HL-60 (cell line): ENCODE measurements at regions not wholly inside any gene's neighbourhood (a gene's known extent, or its start where the extent isn't known, plus 50 kb on each side); places are given as distances from the start of the nearest gene placed in this dataset.

ENCODE experiments used
- SPI1 ChIP-seq: IDR thresholded peaks from 2 replicates; pipeline ENCODE4 v1.6.1; 2012; ENCODE audit warnings: low read depth, mild to moderate bottlenecking, borderline replicate concordance
- TF ChIP-seq, protein P1 (sequence below): IDR thresholded peaks from one replicate; pipeline ENCODE4 v1.5.1; 2011; ENCODE audit warnings: low read length, control low read depth, inconsistent platforms; ENCODE audit not compliant: insufficient read depth

DNA sequence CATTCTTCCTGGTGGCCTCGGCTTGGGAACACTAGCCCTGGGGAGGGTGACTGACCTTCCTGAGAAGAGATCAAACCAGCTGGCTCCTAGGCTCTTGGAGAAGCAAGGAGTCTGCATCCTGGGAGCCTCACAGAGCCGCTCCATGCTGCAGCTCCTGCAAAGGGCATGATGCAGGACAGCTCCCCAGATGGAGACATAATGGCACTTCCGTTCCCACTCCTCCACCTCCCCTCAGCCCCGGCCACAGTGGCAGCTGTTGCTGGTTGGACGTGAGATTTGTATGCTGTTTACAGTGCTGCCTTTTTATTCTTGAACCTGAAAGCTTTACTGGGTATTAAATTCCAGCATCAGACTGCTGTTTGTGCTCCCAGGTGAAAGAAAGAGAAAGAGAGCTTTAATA is 83.7 kb upstream of the CTTNBP2NL start:
- no peak for TF ChIP-seq SPI1
- TF ChIP-seq, protein P1, sequence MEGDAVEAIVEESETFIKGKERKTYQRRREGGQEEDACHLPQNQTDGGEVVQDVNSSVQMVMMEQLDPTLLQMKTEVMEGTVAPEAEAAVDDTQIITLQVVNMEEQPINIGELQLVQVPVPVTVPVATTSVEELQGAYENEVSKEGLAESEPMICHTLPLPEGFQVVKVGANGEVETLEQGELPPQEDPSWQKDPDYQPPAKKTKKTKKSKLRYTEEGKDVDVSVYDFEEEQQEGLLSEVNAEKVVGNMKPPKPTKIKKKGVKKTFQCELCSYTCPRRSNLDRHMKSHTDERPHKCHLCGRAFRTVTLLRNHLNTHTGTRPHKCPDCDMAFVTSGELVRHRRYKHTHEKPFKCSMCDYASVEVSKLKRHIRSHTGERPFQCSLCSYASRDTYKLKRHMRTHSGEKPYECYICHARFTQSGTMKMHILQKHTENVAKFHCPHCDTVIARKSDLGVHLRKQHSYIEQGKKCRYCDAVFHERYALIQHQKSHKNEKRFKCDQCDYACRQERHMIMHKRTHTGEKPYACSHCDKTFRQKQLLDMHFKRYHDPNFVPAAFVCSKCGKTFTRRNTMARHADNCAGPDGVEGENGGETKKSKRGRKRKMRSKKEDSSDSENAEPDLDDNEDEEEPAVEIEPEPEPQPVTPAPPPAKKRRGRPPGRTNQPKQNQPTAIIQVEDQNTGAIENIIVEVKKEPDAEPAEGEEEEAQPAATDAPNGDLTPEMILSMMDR: no peak
